ENCODE measurements at regions not wholly inside any gene's neighbourhood (a gene's known extent, or its start where the extent isn't known, plus 50 kb on each side); places are given as distances from the start of the nearest gene placed in this dataset.

DNA sequence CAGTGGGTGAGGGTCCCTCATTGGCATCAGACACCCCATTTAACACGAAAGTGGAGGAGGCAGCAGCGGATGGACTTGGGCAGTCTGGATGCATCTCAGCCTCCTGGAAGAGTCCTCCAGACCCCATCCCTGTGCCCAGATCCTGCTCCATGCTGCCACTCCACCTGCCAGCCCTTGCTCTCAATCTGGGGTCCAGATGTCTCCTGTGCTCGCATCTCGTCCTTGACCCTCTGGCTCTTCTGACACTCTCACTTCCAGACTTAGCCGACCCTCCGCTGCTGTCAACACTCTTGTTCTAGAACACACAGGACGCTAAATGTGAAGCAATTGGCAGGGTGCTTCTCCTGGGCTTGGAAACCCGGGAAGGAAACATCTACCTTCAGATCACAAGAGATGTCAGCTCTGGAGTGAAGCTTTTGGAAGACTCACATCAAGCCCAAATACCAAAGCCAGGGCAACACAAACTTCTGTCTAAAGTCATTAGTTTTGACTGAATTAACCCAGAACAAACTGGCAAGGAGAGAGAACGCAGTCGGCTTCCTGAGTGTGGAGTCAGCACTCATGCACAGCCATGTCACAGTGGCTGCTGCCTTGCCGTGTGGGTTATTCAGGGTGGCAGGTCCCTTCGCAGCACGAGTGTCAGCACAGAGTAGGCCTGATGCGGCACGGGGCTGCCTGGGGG lies 379.1 kb downstream of the TCERG1L start:
- Histone ChIP-seq H3K27me3 (ENCODE audit: control insufficient read depth in 2 of 2, insufficient read depth in 2 of 2, low read length in 2 of 2) (no peaks in the 10 kb centered on the region), H3K9me3 (ENCODE audit: control insufficient read depth in 2 of 3, low read length in 3 of 3) (no peaks in the 10 kb centered on the region), H3K4me3 (ENCODE audit: low read length) (no peak overlapping the region), H3K36me3 (ENCODE audit: control insufficient read depth in 2 of 3, insufficient read depth in 3 of 3, low read length in 3 of 3) (no peaks in the 10 kb centered on the region), H3K27ac (ENCODE audit: low read depth, low read length) (no peak overlapping the region), H3K4me1 (ENCODE audit: control insufficient read depth in 2 of 2, insufficient read depth in 2 of 2, low read length in 2 of 2) (no peaks in the 10 kb centered on the region)
- ChIA-PET POLR2A (no interaction called here), CTCF (no interaction called here)
- Mint-ChIP-seq H3K36me3 (no peaks in the 10 kb centered on the region), H3K4me1 (no peaks in the 10 kb centered on the region), H3K27me3 (peaks cover 0 to 18% (median 0%) of the 10 kb centered on the region in 5 donors), H3K27ac (no peak overlapping the region), H3K9me3 (peaks cover 0 to 2% (median 0%) of the 10 kb centered on the region in 11 donors), H3K4me3 (no peak overlapping the region)
- DNase-seq (no peak), ATAC-seq (no peak)
- intact Hi-C loops (cut with micrococcal nuclease) = no loop called here

DNA sequence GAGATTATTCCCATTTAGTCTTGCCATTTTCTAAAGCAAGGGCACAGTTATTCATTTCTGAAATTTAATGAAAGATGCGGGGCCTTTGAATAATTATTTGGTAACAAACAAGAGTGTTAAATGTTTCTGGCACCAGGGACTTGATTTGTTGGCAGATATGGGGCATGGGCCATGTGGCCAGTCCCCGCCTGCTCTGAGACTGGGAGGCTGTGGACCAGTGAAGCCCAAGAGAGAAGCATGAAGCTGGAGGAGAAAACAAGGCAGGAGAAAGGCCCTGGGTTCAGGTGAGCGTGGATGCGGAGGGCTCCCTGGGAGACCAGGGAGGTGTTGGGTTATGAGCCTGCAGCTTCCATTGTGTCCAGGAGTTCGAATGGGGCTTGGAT lies 378.5 kb downstream of the TCERG1L start:
- POLR2A ChIA-PET = no interaction called here
- intact Hi-C loops (cut with micrococcal nuclease) = no loop called here
- CTCF ChIA-PET = no interaction called here
- H3K4me1 ChIP-seq (ENCODE audit: control insufficient read depth in 2 of 2, insufficient read depth in 2 of 2, low read length in 2 of 2) = no peaks in the 10 kb centered on the region
- Mint-ChIP-seq H3K36me3 (no peaks in the 10 kb centered on the region), H3K9me3 (peaks cover 0 to 2% (median 0%) of the 10 kb centered on the region in 11 donors), H3K27me3 (peaks cover 0 to 22% (median 0%) of the 10 kb centered on the region in 5 donors), H3K4me1 (no peaks in the 10 kb centered on the region), H3K27ac (no peak overlapping the region), H3K4me3 (no peak overlapping the region)
- H3K4me3 ChIP-seq (ENCODE audit: low read length) = no peak overlapping the region
- H3K27me3 ChIP-seq (ENCODE audit: control insufficient read depth in 2 of 2, insufficient read depth in 2 of 2, low read length in 2 of 2) = no peaks in the 10 kb centered on the region
- DNase-seq (no peak), ATAC-seq (no peak)
- no peaks in the 10 kb centered on the region for H3K36me3 ChIP-seq (ENCODE audit: control insufficient read depth in 2 of 3, insufficient read depth in 3 of 3, low read length in 3 of 3)
- H3K27ac ChIP-seq (ENCODE audit: low read depth, low read length) = no peak overlapping the region
- no peaks in the 10 kb centered on the region for H3K9me3 ChIP-seq (ENCODE audit: control insufficient read depth in 2 of 3, low read length in 3 of 3)

DNA sequence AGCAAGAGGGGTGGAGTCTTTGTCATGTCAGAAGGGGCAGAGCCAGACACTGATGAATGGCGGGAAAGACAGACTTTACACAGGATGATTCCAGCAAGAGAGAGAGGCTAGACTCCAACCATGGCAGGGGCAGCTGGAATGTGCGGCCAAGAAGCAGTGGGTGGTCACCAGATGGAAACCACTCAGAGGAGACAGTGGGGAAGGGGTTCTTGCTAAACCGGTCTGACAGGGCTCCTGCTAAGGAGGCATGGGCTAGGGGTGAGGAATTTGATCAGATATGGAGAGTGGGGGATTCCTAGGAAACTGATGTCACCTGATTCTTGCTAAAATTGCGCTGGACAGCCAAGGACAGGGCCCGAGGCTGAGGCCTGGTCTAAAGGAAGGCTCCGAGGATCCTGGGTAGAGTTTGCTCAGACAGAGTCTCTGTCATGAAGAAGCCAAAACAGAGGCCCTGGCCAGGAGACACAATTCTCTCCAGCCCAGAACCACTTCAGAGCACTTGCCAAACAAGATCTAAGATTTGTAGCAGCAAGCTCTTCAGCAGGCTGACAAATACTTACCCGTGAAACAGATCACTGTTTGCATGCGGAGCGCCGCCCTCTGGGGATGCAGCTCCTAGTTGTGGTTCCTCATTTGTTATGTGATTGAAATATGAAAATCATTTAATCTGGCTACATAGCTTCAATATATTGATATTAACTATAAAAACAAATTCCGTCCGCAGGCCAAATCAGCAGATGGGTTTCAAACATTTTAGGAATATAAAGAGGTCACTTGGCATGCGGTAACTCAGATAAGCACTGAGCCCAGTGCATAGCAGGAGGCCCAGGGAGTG lies 377.0 kb downstream of the TCERG1L start:
- no peak overlapping the region for H3K4me3 Mint-ChIP-seq
- intact Hi-C loops (cut with micrococcal nuclease) = no loop called here
- ATAC-seq (no peak), DNase-seq (no peak)
- H3K27ac Mint-ChIP-seq = no peak overlapping the region
- peaks cover 0 to 25% (median 0%) of the 10 kb centered on the region in 5 donors for H3K27me3 Mint-ChIP-seq
- no peaks in the 10 kb centered on the region for H3K4me1 ChIP-seq (ENCODE audit: control insufficient read depth in 2 of 2, insufficient read depth in 2 of 2, low read length in 2 of 2)
- no peaks in the 10 kb centered on the region for H3K36me3 Mint-ChIP-seq
- no peaks in the 10 kb centered on the region for H3K36me3 ChIP-seq (ENCODE audit: control insufficient read depth in 2 of 3, insufficient read depth in 3 of 3, low read length in 3 of 3)
- no peak overlapping the region for H3K4me3 ChIP-seq (ENCODE audit: low read length)
- H3K27me3 ChIP-seq (ENCODE audit: control insufficient read depth in 2 of 2, insufficient read depth in 2 of 2, low read length in 2 of 2) = no peaks in the 10 kb centered on the region
- H3K4me1 Mint-ChIP-seq = no peaks in the 10 kb centered on the region
- ChIA-PET CTCF (no interaction called here), POLR2A (no interaction called here)
- H3K9me3 ChIP-seq (ENCODE audit: control insufficient read depth in 2 of 3, low read length in 3 of 3) = no peaks in the 10 kb centered on the region
- H3K27ac ChIP-seq (ENCODE audit: low read depth, low read length) = no peak overlapping the region
- peaks cover 0 to 2% (median 0%) of the 10 kb centered on the region in 11 donors for H3K9me3 Mint-ChIP-seq

DNA sequence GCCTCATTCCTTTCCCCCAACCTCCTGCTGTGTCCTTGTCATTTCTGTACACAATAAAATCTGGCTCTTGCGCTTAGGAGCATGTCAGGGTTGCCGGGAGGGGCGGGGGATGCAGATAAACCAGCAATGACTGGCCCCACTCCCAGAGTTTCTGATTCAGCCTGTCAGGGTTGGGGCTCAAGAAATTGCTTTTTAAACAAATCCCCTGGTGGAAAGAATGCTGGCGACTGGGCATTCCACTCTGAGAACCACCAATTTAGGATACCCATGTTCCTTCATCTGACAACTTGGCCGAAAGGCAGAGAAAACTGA lies 376.4 kb downstream of the TCERG1L start:
- POLR2A ChIA-PET = no interaction called here
- H3K27ac ChIP-seq (ENCODE audit: low read depth, low read length) = no peak overlapping the region

DNA sequence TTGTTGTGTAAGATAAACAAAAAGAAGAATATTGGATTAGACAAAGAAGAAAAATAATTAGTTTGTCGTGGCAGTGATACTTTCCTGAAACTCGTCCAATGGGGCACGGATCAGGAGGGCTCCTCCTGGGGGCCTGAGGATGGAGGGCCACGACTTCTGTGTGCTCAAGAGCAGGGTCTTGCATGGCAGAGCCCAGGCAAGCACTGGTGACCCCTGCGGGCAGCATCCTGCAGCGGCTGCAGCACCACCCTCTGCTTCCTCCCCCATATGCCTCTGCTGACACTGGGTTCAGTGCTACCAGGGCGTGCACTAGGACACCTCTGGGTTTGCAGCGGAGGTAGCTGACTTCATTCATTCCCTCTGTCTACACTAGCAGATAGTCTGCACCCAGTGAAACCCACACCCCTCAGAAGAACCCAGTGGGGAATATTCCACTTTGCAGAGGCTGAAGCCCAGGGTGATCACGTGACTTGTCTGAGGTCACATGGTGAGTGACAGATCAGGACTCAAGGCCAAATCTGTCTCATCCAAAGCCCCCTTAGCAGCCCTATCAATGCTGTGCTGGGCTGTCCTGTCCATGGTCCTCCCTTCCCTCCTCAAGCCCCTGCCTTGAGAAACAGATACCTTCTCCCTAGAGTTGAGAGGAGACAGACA lies 375.5 kb downstream of the TCERG1L start:
- no peaks in the 10 kb centered on the region for H3K9me3 Mint-ChIP-seq
- CTCF ChIA-PET = no interaction called here

More for the DNA sequence above, 376.4 kb downstream of the TCERG1L start:
- H3K4me3 Mint-ChIP-seq = no peak overlapping the region
- Histone ChIP-seq H3K4me1 (ENCODE audit: control insufficient read depth in 2 of 2, insufficient read depth in 2 of 2, low read length in 2 of 2) (no peaks in the 10 kb centered on the region), H3K9me3 (ENCODE audit: control insufficient read depth in 2 of 3, low read length in 3 of 3) (no peaks in the 10 kb centered on the region), H3K27me3 (ENCODE audit: control insufficient read depth in 2 of 2, insufficient read depth in 2 of 2, low read length in 2 of 2) (no peaks in the 10 kb centered on the region), H3K4me3 (ENCODE audit: low read length) (no peak overlapping the region), H3K36me3 (ENCODE audit: control insufficient read depth in 2 of 3, insufficient read depth in 3 of 3, low read length in 3 of 3) (no peaks in the 10 kb centered on the region)
- H3K9me3 Mint-ChIP-seq = peaks cover 0 to 2% (median 0%) of the 10 kb centered on the region in 11 donors
- H3K36me3 Mint-ChIP-seq = no peaks in the 10 kb centered on the region
- H3K27me3 Mint-ChIP-seq = peaks cover 0 to 25% (median 0%) of the 10 kb centered on the region in 5 donors
- DNase-seq = no peak
- ATAC-seq = no peak
- no peak overlapping the region for H3K27ac Mint-ChIP-seq
- no peaks in the 10 kb centered on the region for H3K4me1 Mint-ChIP-seq
- CTCF ChIA-PET = no interaction called here
- intact Hi-C loops (cut with micrococcal nuclease) = no loop called here

DNA sequence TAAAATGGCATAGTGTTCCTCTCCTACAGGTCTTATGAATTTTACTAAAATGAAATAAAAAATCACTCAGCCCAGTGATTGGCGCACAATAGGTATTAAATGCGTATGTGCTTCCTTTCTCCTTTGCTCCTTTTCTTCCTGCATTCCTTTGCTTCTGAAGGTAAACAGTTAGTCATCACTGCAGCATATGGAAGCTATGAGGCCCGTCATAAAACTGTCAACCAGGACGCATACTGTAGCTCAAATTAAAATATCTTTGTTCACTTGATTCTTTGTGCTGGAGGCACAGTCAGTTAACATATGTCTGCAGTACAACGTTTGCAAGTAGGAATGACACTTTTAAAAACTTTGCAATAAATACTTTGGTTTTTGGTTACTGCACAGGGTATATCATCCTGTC lies 374.7 kb downstream of the TCERG1L start:
- H3K27ac Mint-ChIP-seq = no peak overlapping the region
- DNase-seq (no peak), ATAC-seq (no peak)
- no peaks in the 10 kb centered on the region for H3K36me3 ChIP-seq (ENCODE audit: control insufficient read depth in 2 of 3, insufficient read depth in 3 of 3, low read length in 3 of 3)
- no peaks in the 10 kb centered on the region for H3K27me3 ChIP-seq (ENCODE audit: control insufficient read depth in 2 of 2, insufficient read depth in 2 of 2, low read length in 2 of 2)
- ChIA-PET CTCF (no interaction called here), POLR2A (no interaction called here)
- intact Hi-C loops (cut with micrococcal nuclease) = no loop called here
- no peaks in the 10 kb centered on the region for H3K9me3 ChIP-seq (ENCODE audit: control insufficient read depth in 2 of 3, low read length in 3 of 3)
- H3K4me1 Mint-ChIP-seq = no peaks in the 10 kb centered on the region
- no peaks in the 10 kb centered on the region for H3K36me3 Mint-ChIP-seq
- peaks cover 0 to 19% (median 0%) of the 10 kb centered on the region in 5 donors for H3K27me3 Mint-ChIP-seq
- no peak overlapping the region for H3K4me3 Mint-ChIP-seq
- no peaks in the 10 kb centered on the region for H3K9me3 Mint-ChIP-seq
- no peak overlapping the region for H3K4me3 ChIP-seq (ENCODE audit: low read length)
- no peak overlapping the region for H3K27ac ChIP-seq (ENCODE audit: low read depth, low read length)
- H3K4me1 ChIP-seq (ENCODE audit: control insufficient read depth in 2 of 2, insufficient read depth in 2 of 2, low read length in 2 of 2) = no peaks in the 10 kb centered on the region

More for the DNA sequence above, 375.5 kb downstream of the TCERG1L start:
- H3K4me1 Mint-ChIP-seq = no peaks in the 10 kb centered on the region
- no peak overlapping the region for H3K27ac Mint-ChIP-seq
- intact Hi-C loops (cut with micrococcal nuclease) = no loop called here
- Histone ChIP-seq H3K9me3 (ENCODE audit: control insufficient read depth in 2 of 3, low read length in 3 of 3) (no peaks in the 10 kb centered on the region), H3K4me1 (ENCODE audit: control insufficient read depth in 2 of 2, insufficient read depth in 2 of 2, low read length in 2 of 2) (no peaks in the 10 kb centered on the region), H3K36me3 (ENCODE audit: control insufficient read depth in 2 of 3, insufficient read depth in 3 of 3, low read length in 3 of 3) (no peaks in the 10 kb centered on the region), H3K27me3 (ENCODE audit: control insufficient read depth in 2 of 2, insufficient read depth in 2 of 2, low read length in 2 of 2) (no peaks in the 10 kb centered on the region), H3K4me3 (ENCODE audit: low read length) (no peak overlapping the region), H3K27ac (ENCODE audit: low read depth, low read length) (no peak overlapping the region)
- DNase-seq = no peak
- peaks cover 0 to 24% (median 0%) of the 10 kb centered on the region in 5 donors for H3K27me3 Mint-ChIP-seq
- POLR2A ChIA-PET = no interaction called here
- H3K36me3 Mint-ChIP-seq = no peaks in the 10 kb centered on the region
- no peak overlapping the region for H3K4me3 Mint-ChIP-seq
- no peak for ATAC-seq
